ENCODE measurements at regions not wholly inside any gene's neighbourhood (a gene's known extent, or its start where the extent isn't known, plus 50 kb on each side); places are given as distances from the start of the nearest gene placed in this dataset.

GRCh38 chr7:72467237-72467636 is 55.1 kb upstream of the CALN1 start:
- Histone ChIP-seq H3K9me3 (ENCODE audit: control insufficient read depth, insufficient read depth, low read length) (peaks cover 15% of the 10 kb centered on the region), H2AFZ (replicated peaks; ENCODE audit: low read length, poor library complexity) (no peak overlapping the region), H3K79me1 (ENCODE audit: low read depth in 1 of 2, low read length in 2 of 2) (no peaks in the 10 kb centered on the region), H3K4ac (ENCODE audit: low read depth, low read length) (no peak overlapping the region), H3K4me3 (ENCODE audit: insufficient read depth, low read depth, low read length) (no peak overlapping the region), H3K9me1 (ENCODE audit: insufficient read depth, low read length) (no peaks in the 10 kb centered on the region), H3K4me2 (ENCODE audit: low read depth, low read length) (no peak overlapping the region), H2BK15ac (ENCODE audit: low read depth, low read length) (no peak overlapping the region), H3K23ac (ENCODE audit: low read depth, low read length) (no peak overlapping the region), H4K20me1 (ENCODE audit: insufficient read depth, low read length) (no peaks in the 10 kb centered on the region), H3K4me1 (ENCODE audit: control insufficient read depth, insufficient read depth, low read length) (no peaks in the 10 kb centered on the region), H3K14ac (replicated peaks; ENCODE audit: low read depth, low read length) (no peak overlapping the region), H2AK5ac (ENCODE audit: low read depth, low read length) (no peak overlapping the region), H2AK9ac (replicated peaks; ENCODE audit: low read depth, low read length, poor library complexity) (no peak overlapping the region), H3K27me3 (ENCODE audit: control insufficient read depth, insufficient read depth, low read length) (no peaks in the 10 kb centered on the region), H3K36me3 (ENCODE audit: control insufficient read depth, insufficient read depth, low read length) (no peaks in the 10 kb centered on the region), H3K27ac (ENCODE audit: insufficient read depth, low read length) (no peak overlapping the region), H4K91ac (ENCODE audit: insufficient read depth, low read depth, low read length) (no peak overlapping the region), H3K56ac (ENCODE audit: extremely low read depth, insufficient read depth, low read length) (no peak overlapping the region), H3K9ac (ENCODE audit: low read depth, low read length) (no peak overlapping the region), H2BK20ac (ENCODE audit: low read depth, low read length) (no peak overlapping the region), H2BK120ac (ENCODE audit: low read depth, low read length) (no peak overlapping the region), H2BK5ac (ENCODE audit: low read depth, low read length, poor library complexity, severe bottlenecking) (no peak overlapping the region), H4K8ac (ENCODE audit: low read depth in 2 of 2, low read length in 2 of 2) (no peak overlapping the region), H3K18ac (ENCODE audit: low read depth, low read length) (no peak overlapping the region), H4K5ac (ENCODE audit: low read depth, low read length) (no peak overlapping the region)
- CTCF ChIA-PET: interaction anchor here (0.8 kb wide), 1 partner anchor 28 kb away, joined by 3 read pairs; no protein-coding TSS in a partner anchor
- no peak for TF ChIP-seq RAD21 (IDR thresholded peaks at IDR 0.05; ENCODE audit: low read length)
- TF ChIP-seq SMC3 (IDR thresholded peaks at IDR 0.05; ENCODE audit: low read depth, low read length): no peak
- no peak for TF ChIP-seq CEBPB (IDR thresholded peaks at IDR 0.05; ENCODE audit: low read depth, low read length)
- TF ChIP-seq MXI1 (IDR thresholded peaks at IDR 0.05; ENCODE audit: borderline replicate concordance, low read depth, low read length): no peak
- no peak for TF ChIP-seq RCOR1 (IDR thresholded peaks at IDR 0.05; ENCODE audit: insufficient replicate concordance, low read length)
- TF ChIP-seq USF2 (IDR thresholded peaks at IDR 0.05; ENCODE audit: low read depth, low read length): no peak
- no peak for TF ChIP-seq ELK1 (IDR thresholded peaks at IDR 0.05; ENCODE audit: borderline replicate concordance, low read depth, low read length)
- no peak for TF ChIP-seq CHD1 (IDR thresholded peaks at IDR 0.05; ENCODE audit: low read depth, low read length)
- no peak for TF ChIP-seq POLR2A (IDR thresholded peaks at IDR 0.05; ENCODE audit: low read depth, low read length)
- TF ChIP-seq MAFK (IDR thresholded peaks at IDR 0.05; ENCODE audit: low read depth, low read length): no peak
- no peak for TF ChIP-seq NFE2L2 (IDR thresholded peaks at IDR 0.05; ENCODE audit: low read depth, low read length)
- 13% methylated on average over 3 of the region's 9 CpGs; no CpG with 5 or more reads in 1 of the 2 experiments for WGBS, 2 experiments (ENCODE audit: extremely low coverage in 2 of 2, insufficient read length in 1 of 2)
- intact Hi-C loops (cut with micrococcal nuclease) (no loop called here), dilution Hi-C loops (cut with HindIII; ENCODE audit: low sequenced_read_pairs, unreplicated experiment) (no loop called here), in situ Hi-C loops (cut with MboI; ENCODE audit: low sequenced_read_pairs) (no loop called here)
- BruUV-seq (replicated peaks): no TSS peak
- DNase-seq (no peak), ATAC-seq (ENCODE audit: low read depth) (no peak)
- POLR2A ChIA-PET (ENCODE audit: unreplicated experiment): no interaction called here
